GM10266 (cell line): ENCODE measurements at regions not wholly inside any gene's neighbourhood (a gene's known extent, or its start where the extent isn't known, plus 50 kb on each side); places are given as distances from the start of the nearest gene placed in this dataset.

Experiments
- DNase-seq: peaks from one replicate; pipeline ENCODE4 v3.0.0; 2012; ENCODE audit errors: extremely low spot score
- CTCF ChIP-seq: IDR thresholded peaks from 2 replicates; pipeline ENCODE4 v1.5.1; 2012; ENCODE audit warnings: mild to moderate bottlenecking, low read depth; ENCODE audit not compliant: control insufficient read depth, insufficient read depth; ENCODE audit errors: missing control alignments

GRCh38 chr9:13361076-13361475 is 81.6 kb upstream of the MPDZ start:
- DNase-seq: no peak
- no peak for TF ChIP-seq CTCF

DNA sequence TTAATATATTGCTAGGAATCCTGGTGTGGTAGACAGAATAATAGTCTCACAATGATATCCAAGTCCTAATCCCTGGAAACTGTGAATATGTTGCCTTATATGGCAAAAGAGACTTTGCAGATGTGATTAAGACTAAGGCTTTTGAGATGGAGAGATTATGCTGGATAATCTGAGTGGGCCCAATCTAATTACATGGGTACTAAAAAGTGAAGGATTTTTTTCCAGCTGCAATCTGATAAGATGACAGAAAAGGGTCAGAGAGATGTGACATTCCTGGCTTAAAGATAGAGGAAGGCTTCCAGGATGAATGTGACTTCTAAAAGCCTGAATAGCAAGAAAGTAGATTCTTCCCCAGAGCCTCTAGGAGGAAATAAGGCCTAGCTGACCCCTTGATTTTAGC is 80.7 kb upstream of the MPDZ start:
- no peak for DNase-seq
- no peak for TF ChIP-seq CTCF

- DNase-seq: no peak
- no peak for TF ChIP-seq CTCF
Observed at GRCh38 chr9:13358128-13358527, 78.6 kb upstream of the MPDZ start.

DNA sequence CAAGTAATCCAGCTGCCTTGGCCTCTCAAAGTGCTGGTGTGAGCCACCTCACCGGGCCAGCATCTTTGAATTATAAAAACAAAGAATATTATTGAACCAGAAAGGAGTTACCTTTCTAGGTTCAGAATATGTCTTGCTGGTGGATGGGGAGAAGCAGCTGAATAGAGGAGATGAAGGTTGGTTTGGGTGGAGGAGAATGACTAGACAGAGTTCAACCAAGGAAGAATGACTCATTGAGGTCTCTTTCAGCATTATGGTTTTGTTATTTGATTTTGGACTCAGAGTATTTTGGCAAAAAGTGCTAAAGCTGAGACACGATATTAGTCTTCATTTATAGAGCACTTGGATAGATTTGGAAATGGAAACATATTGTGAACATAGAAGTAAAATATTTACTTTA is 75.2 kb upstream of the MPDZ start:
- no peak for DNase-seq
- TF ChIP-seq CTCF: no peak

GRCh38 chr9:13352451-13352979 is 73.0 kb upstream of the MPDZ start:
- no peak for DNase-seq
- no peak for TF ChIP-seq CTCF

GRCh38 chr9:13351778-13352386 is 72.4 kb upstream of the MPDZ start:
- DNase-seq: peak; percentile 8
- peak; percentile 38 for TF ChIP-seq CTCF

GRCh38 chr9:13332571-13332970 is 53.1 kb upstream of the MPDZ start:
- DNase-seq: no peak
- TF ChIP-seq CTCF: no peak
